ENCODE measurements at regions not wholly inside any gene's neighbourhood (a gene's known extent, or its start where the extent isn't known, plus 50 kb on each side); places are given as distances from the start of the nearest gene placed in this dataset.

DNA sequence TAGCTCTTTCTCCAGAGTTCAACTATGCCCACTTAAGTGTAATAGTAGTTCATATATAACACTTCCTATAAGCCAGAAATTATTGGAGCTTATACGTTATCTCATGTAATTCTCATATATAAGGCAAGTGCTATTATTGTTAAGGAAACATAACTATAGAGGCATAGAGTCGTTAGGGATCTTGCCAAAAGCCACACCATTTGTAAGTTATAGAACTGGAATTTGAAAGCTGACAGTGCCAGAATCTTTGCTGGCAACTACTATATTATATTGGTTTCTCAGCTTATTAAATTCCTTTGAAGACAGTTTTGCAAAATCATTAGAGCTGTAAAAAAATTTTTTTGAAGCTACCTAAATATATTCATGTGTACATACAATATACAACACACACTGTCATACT is 51.0 kb upstream of the MBNL2 start:
- no peak overlapping the region for H3K27ac ChIP-seq
- no peaks in the 10 kb centered on the region for H3K4me1 ChIP-seq
- H3K9me3 ChIP-seq: no peaks in the 10 kb centered on the region
- DNase-seq (ENCODE audit: low spot score): no peak
- TF ChIP-seq, protein P1, sequence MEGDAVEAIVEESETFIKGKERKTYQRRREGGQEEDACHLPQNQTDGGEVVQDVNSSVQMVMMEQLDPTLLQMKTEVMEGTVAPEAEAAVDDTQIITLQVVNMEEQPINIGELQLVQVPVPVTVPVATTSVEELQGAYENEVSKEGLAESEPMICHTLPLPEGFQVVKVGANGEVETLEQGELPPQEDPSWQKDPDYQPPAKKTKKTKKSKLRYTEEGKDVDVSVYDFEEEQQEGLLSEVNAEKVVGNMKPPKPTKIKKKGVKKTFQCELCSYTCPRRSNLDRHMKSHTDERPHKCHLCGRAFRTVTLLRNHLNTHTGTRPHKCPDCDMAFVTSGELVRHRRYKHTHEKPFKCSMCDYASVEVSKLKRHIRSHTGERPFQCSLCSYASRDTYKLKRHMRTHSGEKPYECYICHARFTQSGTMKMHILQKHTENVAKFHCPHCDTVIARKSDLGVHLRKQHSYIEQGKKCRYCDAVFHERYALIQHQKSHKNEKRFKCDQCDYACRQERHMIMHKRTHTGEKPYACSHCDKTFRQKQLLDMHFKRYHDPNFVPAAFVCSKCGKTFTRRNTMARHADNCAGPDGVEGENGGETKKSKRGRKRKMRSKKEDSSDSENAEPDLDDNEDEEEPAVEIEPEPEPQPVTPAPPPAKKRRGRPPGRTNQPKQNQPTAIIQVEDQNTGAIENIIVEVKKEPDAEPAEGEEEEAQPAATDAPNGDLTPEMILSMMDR (IDR thresholded peaks at IDR 0.05): no peak
- H3K4me3 ChIP-seq: no peak overlapping the region
- no peaks in the 10 kb centered on the region for H3K36me3 ChIP-seq
- H3K27me3 ChIP-seq: no peaks in the 10 kb centered on the region
